ENCODE measurements at regions not wholly inside any gene's neighbourhood (a gene's known extent, or its start where the extent isn't known, plus 50 kb on each side); places are given as distances from the start of the nearest gene placed in this dataset.
"Not testable (repeated sequence)": the region's sequence is repeated elsewhere in the genome, so short reads cannot be mapped to it uniquely, and the experiment has no call there.

DNA sequence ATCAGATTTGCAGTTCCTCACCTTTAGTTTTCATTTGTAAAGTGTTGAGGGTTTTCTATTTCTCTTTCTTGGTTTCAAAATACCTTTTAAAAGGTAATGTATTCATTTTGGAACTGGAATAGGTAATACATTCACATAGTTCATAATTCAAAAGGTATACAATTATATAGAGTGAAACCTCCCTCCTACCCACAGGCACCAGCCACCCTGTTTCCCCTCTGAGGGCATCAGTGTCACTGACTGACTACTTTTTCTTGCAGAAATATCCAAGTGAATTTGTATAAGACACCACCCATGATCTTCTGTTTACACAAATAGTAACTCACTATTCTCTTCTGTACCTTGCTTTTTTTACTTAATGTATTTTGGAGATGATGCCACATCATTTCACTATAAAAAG is 139.6 kb upstream of the EGLN3 start:
- DNase-seq (ENCODE audit: low read depth), result no peak

DNA sequence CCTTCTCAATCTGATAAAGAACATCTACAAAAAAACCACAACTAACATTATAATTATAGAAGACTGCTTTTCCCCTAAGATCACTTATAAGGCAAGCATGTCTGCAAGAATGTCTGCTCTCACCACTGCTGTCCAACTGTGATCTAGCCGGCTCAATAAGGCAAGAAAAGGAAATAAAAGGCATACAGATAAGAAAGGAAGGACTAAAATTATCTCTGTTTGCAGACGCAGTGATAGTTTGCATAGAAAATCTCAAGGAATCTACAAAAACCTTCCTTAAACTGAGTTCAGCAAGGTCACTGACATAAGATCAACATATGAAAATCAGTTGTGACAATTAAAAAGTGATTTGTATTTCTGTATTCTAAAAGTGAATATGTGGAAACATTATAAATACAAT is 138.0 kb upstream of the EGLN3 start:
- no peak for DNase-seq (ENCODE audit: low read depth)

DNA sequence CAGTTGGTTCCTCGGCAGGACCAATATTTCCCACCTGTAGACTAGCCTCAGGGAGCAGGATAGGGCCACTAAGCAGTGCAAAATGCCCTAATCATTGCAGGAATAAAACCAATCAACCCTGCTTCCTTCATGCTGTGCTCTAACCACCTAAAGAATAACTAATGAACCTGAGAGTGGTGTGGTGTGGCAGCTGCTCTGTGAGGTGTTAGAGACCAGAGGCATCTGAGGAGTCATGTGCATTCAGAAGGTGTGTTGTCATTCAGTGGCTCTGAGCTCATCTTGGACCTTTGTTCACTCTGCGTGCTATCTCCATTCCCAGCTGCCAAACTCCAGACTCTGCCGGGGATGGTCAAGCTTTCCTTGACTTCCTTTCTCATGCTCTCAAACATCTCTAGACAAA is 136.7 kb upstream of the EGLN3 start:
- DNase-seq (ENCODE audit: low read depth), result no peak

DNA sequence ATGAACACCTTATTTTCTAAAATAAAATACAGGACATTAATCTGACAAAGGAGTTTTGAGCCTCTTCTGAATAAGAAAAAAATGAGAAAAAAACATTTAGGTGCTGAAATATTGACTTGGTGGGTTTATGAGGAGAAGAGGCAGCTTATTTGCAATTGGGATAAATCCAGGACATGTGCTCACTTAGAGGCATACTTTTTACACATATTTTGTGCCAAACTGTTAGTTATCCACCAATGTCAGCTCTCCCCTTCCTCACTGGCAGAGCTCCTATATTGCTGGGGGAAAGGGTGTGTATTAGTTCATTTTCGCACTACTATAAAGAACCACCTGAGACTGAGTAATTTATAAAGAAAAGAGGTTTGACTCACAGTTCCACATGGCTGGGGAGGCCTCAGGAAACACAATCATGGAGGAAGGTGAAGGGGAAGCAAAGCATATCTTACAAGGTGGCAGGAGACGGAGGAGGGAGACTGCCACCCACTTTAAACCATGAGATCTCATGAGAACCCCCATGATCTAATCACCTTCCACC is 135.4 kb upstream of the EGLN3 start:
- no peak for DNase-seq (ENCODE audit: low read depth)

DNA sequence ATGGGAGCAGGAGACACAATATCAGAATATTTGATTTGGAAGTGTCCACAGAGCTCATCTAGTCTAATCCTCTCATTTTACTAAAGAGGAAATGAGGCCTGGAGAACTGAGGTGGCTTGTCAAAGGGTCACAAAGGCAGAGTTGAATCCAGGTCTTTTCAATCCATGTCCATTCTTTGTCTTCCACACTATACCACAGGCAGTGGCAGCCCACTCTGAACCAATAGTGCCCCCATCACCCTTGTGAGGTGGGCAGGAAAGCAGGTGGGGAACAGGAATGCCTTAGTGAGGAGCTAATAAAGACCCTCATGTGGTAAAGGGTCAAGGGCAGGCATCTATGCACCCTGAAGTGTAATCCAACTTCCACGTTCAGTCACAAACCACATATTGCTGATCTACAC is 134.8 kb upstream of the EGLN3 start:
- no peak for DNase-seq (ENCODE audit: low read depth)

DNA sequence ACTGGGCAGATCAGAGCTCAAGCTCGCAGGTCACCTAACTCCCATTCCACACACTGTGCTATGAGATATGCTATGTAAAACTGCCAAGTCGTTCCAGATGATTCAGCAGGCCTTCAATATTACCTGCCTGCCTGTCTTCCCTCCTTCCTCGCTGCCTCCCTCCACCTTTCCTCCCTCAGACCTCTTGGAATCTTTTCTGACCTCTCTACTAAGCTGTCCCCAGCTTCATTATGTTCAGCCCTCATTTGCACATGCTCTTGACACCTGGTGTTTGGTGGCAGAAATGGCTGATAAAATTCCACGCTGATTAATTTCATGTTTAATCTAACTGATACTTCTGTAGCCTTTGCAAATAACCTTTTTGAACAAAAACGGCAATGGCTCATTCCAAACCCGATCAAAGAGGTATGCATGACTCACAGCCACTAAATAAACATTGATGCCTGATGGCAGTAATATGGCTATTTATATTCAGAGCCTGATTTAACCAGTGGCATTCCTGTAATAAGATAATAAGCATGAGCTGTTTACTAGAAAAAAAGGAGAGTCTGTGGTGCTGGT is 130.8 kb upstream of the EGLN3 start:
- no peak for DNase-seq (ENCODE audit: low read depth)

DNA sequence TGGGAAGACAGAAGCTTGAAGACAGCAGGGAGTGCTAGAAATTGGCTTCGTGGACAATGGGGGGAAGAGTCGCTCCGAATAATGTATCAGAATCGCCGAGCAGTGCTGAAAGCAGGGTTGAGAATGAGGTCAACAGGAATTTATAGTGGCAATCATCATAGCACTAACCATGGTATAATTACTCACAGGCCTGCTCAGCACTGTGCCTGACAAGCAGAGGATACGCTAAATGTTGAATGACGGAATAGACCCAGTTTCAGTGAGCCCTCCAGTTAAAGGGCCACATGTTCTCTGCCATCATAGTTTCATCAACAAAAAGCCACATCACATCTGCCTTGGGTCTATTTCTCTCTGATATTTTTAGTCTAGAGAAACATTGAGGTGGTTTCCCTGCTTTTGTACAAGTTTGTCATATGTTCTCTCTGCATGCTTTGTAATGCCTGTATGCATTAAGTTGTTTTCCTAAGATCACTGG is 130.3 kb upstream of the EGLN3 start:
- DNase-seq (ENCODE audit: low read depth), result no peak

DNA sequence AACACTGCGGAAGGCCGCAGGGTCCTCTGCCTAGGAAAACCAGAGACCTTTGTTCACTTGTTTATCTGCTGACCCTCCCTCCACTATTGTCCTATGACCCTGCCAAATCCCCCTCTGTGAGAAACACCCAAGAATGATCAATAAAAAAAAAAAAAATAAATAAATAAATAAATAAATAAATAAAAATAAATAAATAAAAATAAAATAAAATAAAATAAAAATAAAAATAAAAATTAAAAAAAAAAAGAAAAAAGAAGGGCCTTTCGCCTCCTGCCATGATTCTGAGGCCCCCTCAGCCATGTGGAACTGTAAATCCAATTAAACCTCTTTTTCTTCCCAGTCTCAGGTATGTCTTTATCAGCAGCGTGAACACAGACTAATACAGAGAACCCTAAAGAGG is 128.8 kb upstream of the EGLN3 start:
- not testable (repeated sequence) for DNase-seq (ENCODE audit: low read depth)

DNA sequence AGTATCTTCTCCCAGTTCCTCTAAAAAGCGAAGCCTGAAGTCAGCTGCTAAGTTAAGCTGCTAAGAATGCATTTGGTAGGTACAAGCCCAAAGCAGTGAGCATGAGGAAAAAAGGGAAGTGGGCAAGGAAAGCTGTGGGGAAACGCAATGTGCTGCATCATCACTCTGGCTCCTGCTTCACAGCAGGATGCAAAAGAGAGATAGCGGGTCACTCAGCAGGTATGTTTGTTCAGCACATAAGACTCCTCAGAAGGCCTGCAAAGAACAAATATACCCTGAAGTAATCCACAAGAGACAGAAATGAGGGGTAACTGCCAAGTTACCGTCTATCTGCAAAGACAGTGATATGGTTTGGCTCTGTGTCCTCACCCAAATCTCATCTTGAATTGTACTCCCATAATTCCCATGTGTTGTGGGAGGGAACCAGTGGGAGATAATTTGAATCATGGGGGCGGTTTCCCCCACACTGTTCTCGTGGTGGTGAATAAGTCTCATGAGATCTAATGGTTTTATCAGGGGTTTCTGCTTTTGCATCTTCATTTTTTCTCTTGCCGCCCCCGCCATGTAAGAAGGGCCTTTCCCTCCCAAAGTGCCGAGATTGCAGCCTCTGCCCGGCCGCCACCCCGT is 127.4 kb upstream of the EGLN3 start:
- no peak for DNase-seq (ENCODE audit: low read depth)

DNA sequence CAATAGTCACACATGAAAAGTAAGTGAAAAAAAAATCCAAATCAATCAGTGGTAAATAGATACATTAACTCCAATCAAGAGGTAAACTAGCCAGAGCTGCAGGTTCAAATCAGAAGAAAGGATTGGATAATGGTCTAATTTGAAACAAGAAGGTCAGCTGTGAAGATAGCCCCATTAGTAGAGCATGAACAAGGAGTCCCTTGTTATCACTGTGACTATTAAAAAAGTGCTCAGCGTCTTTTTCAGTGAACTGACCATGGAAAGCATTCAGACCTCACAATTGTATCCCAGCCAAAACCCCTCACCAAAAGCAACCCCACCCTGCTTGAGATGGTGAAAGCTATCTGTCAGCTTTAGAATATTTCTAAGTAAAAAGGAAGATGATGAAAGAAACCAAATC is 125.0 kb upstream of the EGLN3 start:
- DNase-seq (ENCODE audit: low read depth), result no peak

DNA sequence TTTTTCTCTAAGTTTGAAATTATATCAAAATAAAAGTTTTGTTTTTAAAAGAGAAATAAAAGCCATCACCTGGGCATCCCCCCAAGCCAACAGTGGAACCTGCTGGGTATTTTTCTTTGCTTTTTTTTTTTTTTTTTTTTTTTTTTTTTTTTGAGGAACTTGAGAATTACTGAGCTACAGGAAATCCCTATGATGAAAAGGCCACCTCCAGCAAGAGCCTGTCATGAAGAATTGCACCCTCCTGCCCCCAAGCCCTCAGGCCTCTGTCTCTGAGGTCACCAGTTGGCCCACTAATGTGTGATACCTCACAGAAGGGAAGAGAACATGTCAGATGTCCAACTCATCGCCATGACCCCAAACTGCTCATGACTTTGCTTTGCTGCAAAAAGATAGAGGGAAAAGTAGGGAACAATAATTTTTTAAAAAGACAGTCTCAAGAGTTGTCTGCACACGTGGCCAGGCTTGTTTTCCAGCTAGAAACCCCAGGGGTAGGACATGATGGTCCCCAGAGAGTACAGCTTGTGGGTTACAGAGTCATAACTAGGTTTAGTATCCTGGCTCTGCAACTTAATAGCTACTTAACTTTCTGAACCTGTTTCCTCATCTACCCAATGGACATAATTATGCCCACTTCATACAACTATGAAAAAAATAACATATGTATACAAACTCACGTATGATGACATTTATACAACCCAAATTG is 124.3 kb upstream of the EGLN3 start:
- DNase-seq (ENCODE audit: low read depth), result no peak

DNA sequence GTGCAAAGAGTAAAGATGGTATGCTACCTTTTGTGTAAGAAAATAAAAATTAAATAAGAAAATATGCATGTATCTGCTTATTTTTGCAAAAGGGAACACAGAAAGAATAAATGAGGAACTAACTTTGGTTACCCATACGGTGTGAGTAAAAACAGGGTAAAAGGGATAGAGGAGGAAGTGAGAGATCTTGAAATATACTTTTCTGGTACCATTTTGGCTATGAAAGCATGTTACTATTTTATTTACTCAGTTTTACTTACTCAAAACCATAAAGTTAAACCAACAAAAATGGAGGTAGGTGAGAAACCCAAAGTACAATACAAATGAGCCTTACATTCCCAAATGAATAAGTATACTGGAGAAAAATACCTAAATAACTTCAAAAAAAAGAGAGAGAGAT is 122.0 kb upstream of the EGLN3 start:
- no peak for DNase-seq (ENCODE audit: low read depth)

DNA sequence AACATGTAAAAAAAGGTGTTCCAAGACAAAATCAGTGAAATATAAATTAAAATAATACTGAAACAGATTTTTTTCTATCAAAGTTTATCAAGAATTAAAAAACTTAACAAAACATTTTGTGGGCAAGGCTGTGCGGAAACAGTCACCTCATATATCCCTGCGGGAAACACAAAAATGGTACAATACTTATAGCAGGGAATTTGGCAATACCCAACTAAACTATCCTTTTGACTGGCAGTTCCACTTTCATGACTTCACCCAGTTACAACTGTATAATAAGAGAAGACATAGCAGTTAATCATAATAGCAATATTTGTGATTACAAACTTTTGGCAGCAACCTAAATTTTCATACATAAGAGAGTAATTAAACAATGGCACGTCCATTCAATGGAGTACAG is 121.5 kb upstream of the EGLN3 start:
- no peak for DNase-seq (ENCODE audit: low read depth)

DNA sequence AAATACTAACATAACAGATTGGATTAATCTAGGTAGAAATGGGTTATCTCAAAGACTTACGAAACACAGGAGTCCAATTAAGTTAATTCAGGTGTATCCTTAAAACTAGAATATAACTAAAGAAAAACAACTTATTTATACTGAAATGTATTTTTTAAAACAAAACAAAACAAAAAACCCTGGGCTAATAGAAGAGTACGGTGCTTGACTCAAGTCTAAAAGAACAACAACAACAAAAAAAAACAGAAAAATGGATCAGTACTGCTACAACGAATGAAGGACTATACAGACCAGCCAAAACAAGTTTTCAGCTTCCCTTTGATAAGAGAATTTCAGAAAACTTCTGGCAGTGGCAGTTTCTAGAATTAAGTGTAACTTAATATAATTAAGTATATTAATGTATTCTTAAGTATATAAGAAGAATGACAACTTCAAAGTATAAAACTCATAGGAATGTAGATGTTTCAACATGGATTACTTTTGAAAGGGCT is 120.1 kb upstream of the EGLN3 start:
- DNase-seq (ENCODE audit: low read depth), result no peak

DNA sequence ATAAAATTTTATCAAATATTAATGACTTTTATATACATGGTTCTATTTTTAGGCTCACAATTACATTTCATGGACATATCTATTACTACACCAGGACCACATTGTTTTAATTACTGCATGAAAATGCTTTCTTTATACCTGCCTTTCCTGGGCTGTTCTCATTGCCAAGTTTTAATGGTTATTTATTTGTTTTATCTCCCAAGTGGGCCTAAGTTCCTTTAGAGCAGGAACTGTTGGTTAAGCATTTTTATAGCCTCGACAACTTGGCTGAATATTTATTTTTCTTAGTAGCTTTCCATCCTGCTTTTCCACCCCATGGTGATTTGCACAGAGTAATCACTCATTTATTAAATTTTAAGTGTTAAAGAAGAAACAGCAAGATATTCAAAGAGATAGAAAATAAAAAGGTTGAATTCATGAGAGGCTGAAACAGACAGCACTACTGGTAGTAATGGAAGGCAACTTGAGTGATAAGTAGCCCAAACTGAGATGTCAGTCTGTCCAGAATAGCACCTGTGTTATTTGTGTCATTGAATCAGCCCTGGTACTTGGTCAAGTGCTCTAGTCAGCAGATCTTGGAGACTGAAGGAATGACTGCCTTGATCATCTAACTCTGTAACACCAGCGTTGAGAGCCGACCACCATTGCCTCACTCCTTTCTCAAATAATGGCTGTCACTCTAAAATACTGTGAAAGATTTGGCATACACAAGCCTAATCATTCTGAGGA is 119.1 kb upstream of the EGLN3 start:
- DNase-seq (ENCODE audit: low read depth), result no peak

DNA sequence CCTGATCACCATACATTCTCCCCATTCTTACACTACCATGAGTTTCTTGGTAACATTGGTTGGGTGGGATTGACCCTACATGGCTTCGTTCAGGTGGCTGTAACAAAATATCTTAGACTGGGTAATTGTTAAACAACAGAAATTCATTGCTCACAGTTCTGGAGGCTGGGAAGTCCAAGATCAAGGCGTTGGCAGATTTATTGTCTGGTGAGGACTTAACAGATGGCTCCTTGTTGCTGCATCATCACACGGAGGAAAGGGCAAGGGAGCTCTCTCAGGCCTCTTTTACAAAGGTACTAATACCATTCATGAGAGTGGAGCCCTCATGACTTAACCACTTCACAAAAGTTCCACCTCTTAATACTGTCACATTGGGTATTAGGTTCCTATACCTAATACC is 116.7 kb upstream of the EGLN3 start:
- DNase-seq (ENCODE audit: low read depth), result no peak

DNA sequence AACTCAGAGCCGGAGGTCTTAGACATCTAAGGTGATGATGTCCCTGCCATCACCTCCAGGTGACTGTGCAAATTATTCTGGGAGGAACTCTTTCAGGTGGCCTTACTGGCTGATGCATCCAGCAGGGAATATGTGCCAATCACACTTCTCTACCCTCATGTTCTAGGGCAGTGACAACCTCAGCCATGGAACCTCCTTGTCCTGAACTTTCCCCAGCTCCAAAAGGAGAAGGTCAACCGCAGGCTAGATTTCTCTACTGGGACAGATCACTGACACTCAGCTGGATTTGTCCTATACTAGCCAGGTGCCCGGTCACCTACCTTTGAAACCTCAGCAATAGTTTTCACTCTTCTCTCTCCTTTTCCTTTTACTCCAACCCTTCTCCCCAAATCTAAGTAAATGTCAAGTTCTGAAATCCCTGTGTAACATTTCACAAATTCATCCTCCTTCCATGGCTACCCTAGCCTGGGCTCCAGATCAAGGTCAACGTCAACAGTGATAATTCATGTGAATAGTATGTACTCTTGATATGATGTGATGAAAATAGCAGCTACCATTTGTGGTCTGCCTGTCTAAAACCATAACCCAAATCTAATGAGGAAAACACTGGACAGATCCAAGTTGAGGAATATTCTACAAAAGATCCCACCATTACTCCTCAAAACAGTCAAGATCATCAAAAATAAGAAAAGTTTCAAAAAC is 115.0 kb upstream of the EGLN3 start:
- no peak for DNase-seq (ENCODE audit: low read depth)

DNA sequence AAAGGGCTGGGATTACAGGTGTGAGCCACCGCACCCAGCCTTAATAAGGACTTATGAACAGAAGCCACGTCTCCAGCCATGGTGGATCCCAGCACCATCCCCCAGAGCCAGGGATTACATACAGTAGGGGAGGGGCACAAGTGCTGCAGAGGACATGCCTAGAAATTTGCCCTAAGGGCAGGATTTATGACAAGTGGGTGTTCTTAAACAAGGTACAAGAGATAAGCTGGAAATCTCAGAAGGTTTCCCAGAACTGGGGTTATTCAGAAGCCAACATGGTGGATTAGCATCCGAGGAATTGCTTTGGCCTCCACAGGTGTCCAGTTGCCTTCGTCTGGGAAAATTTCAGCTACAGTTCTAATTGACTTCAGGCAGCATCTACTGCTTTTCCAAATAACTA is 114.4 kb upstream of the EGLN3 start:
- no peak for DNase-seq (ENCODE audit: low read depth)

DNA sequence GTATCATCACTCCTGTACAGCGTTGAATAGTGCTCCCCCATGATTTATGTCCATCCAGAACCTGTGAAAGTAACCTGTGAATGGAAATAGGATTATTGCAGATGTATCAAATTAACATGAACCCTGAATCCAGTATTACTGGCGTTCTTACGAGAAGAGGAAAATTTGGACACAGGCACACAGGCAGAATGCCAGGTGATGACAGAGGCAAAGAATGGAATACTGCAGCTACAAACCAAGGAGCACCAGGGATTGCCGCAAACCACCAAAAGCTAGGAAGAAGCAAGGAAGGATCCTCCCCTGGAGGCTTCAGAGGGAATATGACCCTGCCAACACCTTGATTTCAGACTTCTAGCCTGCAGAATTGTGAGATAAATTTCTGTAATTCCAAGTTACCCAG is 113.5 kb upstream of the EGLN3 start:
- no peak for DNase-seq (ENCODE audit: low read depth)

DNA sequence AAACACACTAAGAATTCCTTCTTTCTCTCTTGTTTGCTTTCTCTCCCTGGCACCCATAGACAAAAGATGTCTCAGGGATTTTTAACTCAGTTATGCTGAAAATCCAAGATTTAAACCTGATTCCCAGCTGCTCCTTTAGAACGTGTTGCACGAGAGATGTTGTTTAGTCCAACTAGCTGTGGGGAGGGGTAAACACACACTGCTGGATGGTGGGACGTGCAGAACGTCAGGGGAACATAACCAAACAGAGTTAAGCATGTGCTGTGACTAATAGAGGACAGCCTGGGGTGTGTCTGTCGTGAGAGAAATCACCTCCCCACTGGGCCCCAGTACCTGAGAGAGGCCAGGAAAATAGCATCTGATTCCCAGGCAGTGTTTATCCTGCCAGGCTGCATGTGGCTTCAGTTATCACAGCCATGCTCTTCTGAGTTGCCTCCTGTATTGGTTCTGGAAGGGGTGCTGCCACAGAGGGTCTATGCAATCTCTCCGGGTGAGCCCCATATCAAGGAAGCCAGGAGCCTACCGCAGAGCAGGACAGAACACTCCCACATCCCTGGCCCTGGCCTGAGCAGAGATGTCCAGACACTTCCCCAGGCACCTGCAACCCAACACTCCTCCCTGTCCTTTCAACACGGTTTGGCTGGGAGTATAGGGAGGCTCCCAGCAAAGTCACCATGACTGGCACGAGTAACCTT is 112.7 kb upstream of the EGLN3 start:
- DNase-seq (ENCODE audit: low read depth), result no peak

DNA sequence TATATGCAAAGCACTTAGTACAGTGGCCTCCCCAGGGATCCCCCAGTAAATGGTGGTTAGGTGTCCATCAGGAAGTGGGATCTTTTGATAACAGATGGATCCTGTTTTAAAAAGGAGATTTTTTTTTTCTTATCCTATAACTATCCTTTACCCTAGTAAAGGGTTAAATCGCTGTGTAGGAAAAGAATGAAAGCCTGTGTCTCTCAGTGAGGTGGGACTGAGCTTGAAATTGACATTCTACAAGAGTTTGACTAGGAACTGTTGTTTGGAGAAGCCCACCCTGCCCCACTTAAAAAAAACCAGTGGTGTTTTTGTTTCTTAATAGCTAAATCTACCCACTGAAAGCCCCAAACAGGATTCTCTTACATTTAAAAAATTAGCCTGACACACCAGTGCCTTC is 112.2 kb upstream of the EGLN3 start:
- no peak for DNase-seq (ENCODE audit: low read depth)
